ENCODE measurements at regions not wholly inside any gene's neighbourhood (a gene's known extent, or its start where the extent isn't known, plus 50 kb on each side); places are given as distances from the start of the nearest gene placed in this dataset.

GRCh38 chr17:71505981-71506380, 614.8 kb upstream of the SOX9 start:
- TF ChIP-seq CTCF (IDR thresholded peaks at IDR 0.05) (no peak), POLR2A (IDR thresholded peaks at IDR 0.05) (no peak)
